ENCODE measurements at regions not wholly inside any gene's neighbourhood (a gene's known extent, or its start where the extent isn't known, plus 50 kb on each side); places are given as distances from the start of the nearest gene placed in this dataset.

DNA sequence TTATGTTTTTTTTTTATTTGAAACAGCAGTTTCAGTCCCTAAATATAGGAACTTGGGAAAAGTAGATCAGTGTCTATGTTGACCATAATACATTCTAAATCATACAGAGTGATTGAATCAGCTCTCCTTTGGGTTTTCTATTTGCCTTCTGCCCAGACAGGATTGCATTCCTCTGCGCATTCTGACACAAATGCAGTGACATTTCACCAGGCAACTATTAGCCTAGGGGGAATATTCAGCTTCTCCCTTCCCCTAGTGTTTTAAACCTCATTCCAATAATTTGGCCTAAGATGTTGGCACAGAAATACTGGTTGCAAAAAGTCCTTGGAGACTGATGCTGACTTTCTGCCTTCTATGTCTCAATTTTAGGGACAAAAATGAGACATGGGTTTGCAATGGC lies 172.8 kb downstream of the PTGER3 start:
- TF ChIP-seq, protein P1, sequence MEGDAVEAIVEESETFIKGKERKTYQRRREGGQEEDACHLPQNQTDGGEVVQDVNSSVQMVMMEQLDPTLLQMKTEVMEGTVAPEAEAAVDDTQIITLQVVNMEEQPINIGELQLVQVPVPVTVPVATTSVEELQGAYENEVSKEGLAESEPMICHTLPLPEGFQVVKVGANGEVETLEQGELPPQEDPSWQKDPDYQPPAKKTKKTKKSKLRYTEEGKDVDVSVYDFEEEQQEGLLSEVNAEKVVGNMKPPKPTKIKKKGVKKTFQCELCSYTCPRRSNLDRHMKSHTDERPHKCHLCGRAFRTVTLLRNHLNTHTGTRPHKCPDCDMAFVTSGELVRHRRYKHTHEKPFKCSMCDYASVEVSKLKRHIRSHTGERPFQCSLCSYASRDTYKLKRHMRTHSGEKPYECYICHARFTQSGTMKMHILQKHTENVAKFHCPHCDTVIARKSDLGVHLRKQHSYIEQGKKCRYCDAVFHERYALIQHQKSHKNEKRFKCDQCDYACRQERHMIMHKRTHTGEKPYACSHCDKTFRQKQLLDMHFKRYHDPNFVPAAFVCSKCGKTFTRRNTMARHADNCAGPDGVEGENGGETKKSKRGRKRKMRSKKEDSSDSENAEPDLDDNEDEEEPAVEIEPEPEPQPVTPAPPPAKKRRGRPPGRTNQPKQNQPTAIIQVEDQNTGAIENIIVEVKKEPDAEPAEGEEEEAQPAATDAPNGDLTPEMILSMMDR (IDR thresholded peaks at IDR 0.05; ENCODE audit: poor library complexity): no peak
- TF ChIP-seq EZH2 (IDR thresholded peaks at IDR 0.05; ENCODE audit: borderline replicate concordance): no peak
- no peak for TF ChIP-seq EZH2phosphoT487 (IDR thresholded peaks at IDR 0.05; ENCODE audit: low read depth, severe bottlenecking, unreplicated experiment)
